GM06990 (cell line): ENCODE measurements at regions not wholly inside any gene's neighbourhood (a gene's known extent, or its start where the extent isn't known, plus 50 kb on each side); places are given as distances from the start of the nearest gene placed in this dataset.

Experiments
- DNase-seq: peaks from one replicate; pipeline ENCODE4 v3.0.0-alpha.2; 2011; ENCODE audit not compliant: insufficient read length; ENCODE audit errors: extremely low read depth
- H3K27me3 ChIP-seq: replicated peaks from 2 replicates; pipeline ENCODE4 v1.6.0; 2011; ENCODE audit warnings: low read length; ENCODE audit not compliant: control insufficient read depth, insufficient read depth
- H3K36me3 ChIP-seq: 2 replicates; pipeline ENCODE4 v1.5.1; 2011; ENCODE audit warnings: low read length; ENCODE audit not compliant: control insufficient read depth, insufficient read depth
- H3K4me3 ChIP-seq: replicated peaks from 2 replicates; pipeline ENCODE4 v1.5.1; 2011; ENCODE audit warnings: low read depth, mild to moderate bottlenecking, control low read depth, low read length
- TF ChIP-seq, protein P1 (sequence below): IDR thresholded peaks from 2 replicates; pipeline ENCODE4 v1.5.1; 2011; ENCODE audit warnings: low read length, control low read depth, mild to moderate bottlenecking, inconsistent platforms; ENCODE audit not compliant: insufficient read depth, poor library complexity, severe bottlenecking

DNA sequence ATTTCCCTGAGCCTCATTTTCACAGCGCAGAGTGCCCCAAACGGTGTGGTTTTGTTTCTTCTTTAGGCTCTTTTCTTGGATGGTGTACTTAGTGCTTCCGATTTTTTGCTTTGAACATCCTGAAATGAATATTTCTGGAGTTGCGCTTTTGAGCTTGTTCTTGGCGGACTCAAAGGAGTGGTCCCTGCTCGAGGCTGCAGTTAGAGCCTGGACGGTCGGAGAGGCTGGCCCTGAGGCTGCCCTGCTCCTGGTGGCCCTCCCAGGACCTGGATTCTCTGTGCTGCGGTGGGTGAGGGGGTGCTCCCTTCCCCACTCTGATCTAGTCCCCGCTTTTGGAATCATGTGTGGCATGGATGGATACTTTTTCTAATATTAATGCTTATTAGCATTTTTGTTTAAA, 291.8 kb upstream of the IRX4 start:
- no peak for DNase-seq
- Histone ChIP-seq H3K36me3 (no peaks in the 10 kb centered on the region), H3K4me3 (no peak overlapping the region), H3K27me3 (no peaks in the 10 kb centered on the region)
- TF ChIP-seq, protein P1, sequence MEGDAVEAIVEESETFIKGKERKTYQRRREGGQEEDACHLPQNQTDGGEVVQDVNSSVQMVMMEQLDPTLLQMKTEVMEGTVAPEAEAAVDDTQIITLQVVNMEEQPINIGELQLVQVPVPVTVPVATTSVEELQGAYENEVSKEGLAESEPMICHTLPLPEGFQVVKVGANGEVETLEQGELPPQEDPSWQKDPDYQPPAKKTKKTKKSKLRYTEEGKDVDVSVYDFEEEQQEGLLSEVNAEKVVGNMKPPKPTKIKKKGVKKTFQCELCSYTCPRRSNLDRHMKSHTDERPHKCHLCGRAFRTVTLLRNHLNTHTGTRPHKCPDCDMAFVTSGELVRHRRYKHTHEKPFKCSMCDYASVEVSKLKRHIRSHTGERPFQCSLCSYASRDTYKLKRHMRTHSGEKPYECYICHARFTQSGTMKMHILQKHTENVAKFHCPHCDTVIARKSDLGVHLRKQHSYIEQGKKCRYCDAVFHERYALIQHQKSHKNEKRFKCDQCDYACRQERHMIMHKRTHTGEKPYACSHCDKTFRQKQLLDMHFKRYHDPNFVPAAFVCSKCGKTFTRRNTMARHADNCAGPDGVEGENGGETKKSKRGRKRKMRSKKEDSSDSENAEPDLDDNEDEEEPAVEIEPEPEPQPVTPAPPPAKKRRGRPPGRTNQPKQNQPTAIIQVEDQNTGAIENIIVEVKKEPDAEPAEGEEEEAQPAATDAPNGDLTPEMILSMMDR: no peak

DNA sequence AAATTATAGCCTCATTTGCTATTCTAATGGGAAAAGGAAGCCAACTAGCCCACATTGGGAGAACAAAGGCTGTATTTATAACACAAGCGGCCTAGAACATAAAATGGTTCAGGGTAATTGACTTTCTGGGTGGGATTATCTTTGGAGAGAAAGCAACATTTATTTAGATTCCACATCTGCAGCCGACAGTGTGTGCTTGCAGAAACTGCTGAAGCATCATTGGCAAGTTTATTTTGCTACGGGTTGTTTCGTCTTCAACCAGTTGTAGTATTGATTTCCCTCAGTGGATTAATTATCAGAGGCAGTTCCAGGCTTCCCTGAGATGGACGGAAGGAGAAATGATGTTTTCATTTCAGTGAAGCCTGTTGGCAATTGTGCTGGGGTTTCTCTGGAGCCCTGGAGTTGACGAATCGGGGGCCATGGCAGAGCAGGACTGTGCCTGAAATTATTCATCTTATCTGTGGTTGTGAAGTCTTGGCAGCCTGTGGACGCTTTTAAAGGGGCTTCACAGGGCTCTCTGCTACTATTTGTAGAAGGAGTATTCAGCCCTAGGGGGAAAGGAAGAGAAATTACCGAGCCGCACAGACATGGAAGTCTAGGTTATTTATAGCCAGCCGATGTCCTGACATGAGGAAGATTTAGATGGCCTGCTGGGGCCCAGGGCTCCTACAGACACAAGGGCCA, 290.6 kb upstream of the IRX4 start:
- Histone ChIP-seq H3K27me3 (no peaks in the 10 kb centered on the region), H3K36me3 (no peaks in the 10 kb centered on the region), H3K4me3 (no peak overlapping the region)
- TF ChIP-seq, protein P1: no peak
- DNase-seq: no peak

DNA sequence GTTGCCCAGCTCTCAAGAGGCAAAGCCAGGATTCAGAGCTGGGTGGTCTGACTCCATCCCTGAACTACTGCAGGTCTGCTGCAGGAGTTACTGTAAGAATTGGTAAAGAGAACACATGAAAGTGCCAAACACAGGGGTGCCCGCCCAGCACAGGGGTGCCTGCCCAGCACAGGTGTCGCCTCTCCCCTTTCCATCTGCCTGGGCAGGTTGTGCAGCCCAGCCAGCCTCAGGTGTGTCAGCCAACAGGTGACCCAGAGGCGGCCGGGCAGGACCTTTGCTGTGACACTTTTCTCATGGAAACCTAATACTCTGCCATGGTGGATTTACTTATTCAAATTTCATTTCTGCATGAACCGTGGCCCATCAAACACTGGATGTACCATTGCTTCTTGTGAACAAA, 289.7 kb upstream of the IRX4 start:
- TF ChIP-seq, protein P1: no peak
- no peak for DNase-seq
- Histone ChIP-seq H3K27me3 (no peaks in the 10 kb centered on the region), H3K4me3 (no peak overlapping the region), H3K36me3 (no peaks in the 10 kb centered on the region)

DNA sequence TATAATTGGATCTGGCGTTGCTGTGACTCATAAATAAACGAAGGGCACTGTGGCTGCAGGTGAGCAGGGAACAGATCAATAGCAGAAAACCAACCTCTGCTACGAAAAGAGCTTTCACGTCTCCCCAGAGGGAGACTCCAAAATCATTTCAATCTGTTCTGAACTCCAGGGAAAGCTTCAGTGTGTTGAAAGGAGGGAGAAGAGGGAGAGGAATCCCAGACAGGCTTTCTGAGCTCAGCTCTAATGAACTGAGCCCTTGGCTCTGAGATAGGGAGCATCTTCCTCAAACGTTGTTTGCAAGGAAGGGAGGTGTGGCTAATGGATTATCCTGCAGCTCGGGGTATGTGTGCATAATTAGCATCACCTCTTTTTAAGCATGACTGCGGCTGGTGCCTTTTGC, 288.0 kb upstream of the IRX4 start:
- Histone ChIP-seq H3K4me3 (no peak overlapping the region), H3K27me3 (no peaks in the 10 kb centered on the region), H3K36me3 (no peaks in the 10 kb centered on the region)
- no peak for DNase-seq
- TF ChIP-seq, protein P1: no peak

DNA sequence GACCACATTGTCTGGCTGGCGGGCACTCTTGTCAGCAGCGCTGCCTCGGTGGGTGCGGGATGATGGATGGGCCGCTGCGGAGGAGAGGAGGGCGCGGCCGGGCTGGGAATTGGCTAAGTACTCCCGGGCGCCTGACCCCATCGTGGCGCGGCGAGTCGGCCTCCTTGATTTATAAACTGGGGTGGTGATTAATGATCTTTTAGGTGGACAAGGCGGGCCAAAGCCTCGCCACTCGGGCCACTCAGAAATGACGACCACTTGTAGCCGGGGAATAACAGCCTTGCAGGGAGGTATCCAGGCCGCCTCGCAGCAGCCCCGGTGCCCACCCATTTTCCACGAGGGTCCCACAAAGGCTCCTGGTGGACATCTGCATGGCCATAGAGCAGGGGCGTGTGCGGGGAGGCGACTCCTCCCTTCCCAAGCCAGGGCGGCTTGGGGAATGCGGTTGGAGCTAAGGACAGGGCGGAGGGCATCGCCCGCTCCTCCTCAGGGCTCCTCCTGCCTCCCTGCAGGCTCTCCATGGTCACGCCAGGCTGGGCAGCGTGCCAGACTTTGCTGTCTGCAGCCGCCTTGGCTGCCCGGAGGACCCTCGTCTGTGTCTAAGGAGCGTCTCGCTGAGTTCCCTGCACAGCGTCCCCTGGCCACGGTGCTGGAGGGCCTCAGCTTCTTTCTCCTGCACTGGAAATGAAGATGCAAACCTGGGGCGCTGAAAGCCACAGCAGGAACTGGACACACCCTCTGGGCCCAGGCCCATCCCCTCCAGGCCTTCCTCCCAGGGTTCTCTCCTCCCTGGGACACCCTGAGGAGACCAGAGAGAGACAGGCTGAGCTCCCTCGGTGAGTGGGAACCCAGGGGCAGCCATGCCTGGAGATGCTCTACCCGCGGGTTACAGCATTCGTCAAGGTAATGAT, 287.4 kb upstream of the IRX4 start:
- no peak overlapping the region for H3K4me3 ChIP-seq
- no peaks in the 10 kb centered on the region for H3K36me3 ChIP-seq
- TF ChIP-seq, protein P1: no peak
- DNase-seq: no peak
- H3K27me3 ChIP-seq: no peaks in the 10 kb centered on the region
